Pancreas (tissue), 10 donors: ENCODE measurements at regions not wholly inside any gene's neighbourhood (a gene's known extent, or its start where the extent isn't known, plus 50 kb on each side); places are given as distances from the start of the nearest gene placed in this dataset.

Source experiments
- ATAC-seq, 4 donors: fragments of 200-7000 bp; cut with Tn5 transposase; one replicate each; pipeline versions ENCODE4 v1.8.0 to v1.9.1; 2020; ENCODE audit warnings: mild to moderate bottlenecking in 4 of 4, moderate library complexity in 4 of 4
- DNase-seq, 6 donors: peaks; one replicate each; pipeline ENCODE4 v3.0.0-alpha.2; 2020
- FAIRE-seq: peaks from 2 replicates; lab custom pipeline; 2012; peaks lifted over from hg19 to GRCh38; lab: Jason Lieb, UNC
- H3K27ac ChIP-seq, 4 donors: fragments of 200-600 bp; sonication (generic); 1 replicate in 3 of 4; 2 replicates in 1 of 4; pipeline versions ENCODE4 v1.5.0 to v1.8.0; 2020
- H3K27me3 ChIP-seq, 4 donors: fragments of 200-600 bp; one replicate each; pipeline ENCODE4 v1.8.0; 2021
- H3K36me3 ChIP-seq, 3 donors: fragments of 200-600 bp; sonication (generic) in 1 of 3; one replicate each; pipeline versions ENCODE4 v1.5.0 to v1.8.0; 2020 to 2021
- H3K4me1 ChIP-seq, 3 donors: fragments of 200-600 bp; one replicate each; pipeline ENCODE4 v1.8.0; 2021
- H3K4me3 ChIP-seq, 4 donors: fragments of 200-600 bp; sonication (generic) in 2 of 4; one replicate each; pipeline versions ENCODE4 v1.5.0 to v1.8.0; 2020 to 2021
- H3K9me3 ChIP-seq, 4 donors: fragments of 200-600 bp; one replicate each; pipeline ENCODE4 v1.8.0; 2021
- WGBS, 2 donors: extraction: QIAGEN DNeasy Blood & Tissue Kit; methylation state at CpG; one replicate each; pipeline ENCODE4 v1.1.7; 2013; 5-methylcytosine and 5-hydroxymethylcytosine counted together
- intact Hi-C, 3 donors: fragments of 100-400 bp; cut with DNase I; formaldehyde crosslinking; loops; one replicate each; pipeline versions ENCODE4 v1.11.1 to v1.14.2; 2022
- TF ChIP-seq, protein P1 (sequence below), 4 donors: fragments of 200-600 bp; sonication (generic) in 3 of 4; IDR thresholded peaks; one replicate each; pipeline versions ENCODE4 v1.5.0 to v1.8.0; 2021; ENCODE audit warnings: antibody characterized with exemption in 4 of 4
- donor health status: healthy with polysubstance abuse.
- donor health status: DM: no; HTN: no; CAD: no; lungs with moderate emphysema.
- donor health status: DM: no; HTN: no; CAD: no.
- donor health status: control.
- donor health status: control.
- donor health status: Bipolar disorder and iron deficiency.
- donor health status: DM: yes; HTN: yes; CAD: no.
- donor health status: DM: no; HTN: no; CAD: no.
- donor health status: DM: no; HTN: no; CAD: no.
- donor health status: DM: yes; HTN: yes; CAD: no.

DNA sequence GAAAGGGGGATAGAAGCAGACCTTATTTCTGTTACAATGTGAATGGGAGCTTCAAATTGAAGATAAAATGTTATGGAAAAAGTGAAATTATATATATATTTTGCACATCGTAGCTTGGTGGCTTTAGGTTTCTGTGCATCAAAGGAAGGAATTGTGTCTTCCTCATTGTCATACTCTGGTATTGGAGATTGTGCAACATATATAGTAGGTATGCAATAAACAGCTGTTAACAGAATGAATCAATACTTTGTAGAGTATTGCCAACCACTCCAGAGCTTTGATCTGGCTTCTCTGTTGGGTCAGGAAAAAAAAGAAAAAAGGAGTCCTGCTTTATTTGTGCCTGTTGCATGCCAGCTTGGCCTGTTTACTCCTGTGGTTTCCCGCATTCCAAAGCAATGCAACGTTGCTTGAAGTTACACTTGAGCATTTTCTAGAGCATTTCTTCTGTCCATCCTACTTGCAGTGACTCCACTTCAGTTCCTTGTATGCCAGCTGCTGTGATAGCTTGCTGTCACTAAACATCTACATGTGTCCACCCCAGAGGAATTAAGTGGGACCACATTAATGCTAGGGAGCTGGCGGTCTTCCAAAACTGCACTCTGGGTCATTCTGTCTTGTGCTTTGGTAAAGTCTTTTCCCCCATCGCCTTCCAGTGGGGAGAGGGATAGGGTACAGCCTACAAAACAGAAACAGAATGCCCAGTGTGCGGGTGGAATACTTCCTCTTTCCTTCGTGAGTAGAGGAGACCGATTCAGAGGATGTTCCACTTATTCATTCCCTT lies 62.0 kb upstream of the MEF2C start:
- ATAC-seq (no peak), FAIRE-seq (no peak), DNase-seq (no peak)
- intact Hi-C loops, result no loop called here
- no peaks in the 10 kb centered on the region for H3K4me1 ChIP-seq
- no peaks in the 10 kb centered on the region for H3K9me3 ChIP-seq
- no peak overlapping the region for H3K4me3 ChIP-seq
- TF ChIP-seq, protein P1, sequence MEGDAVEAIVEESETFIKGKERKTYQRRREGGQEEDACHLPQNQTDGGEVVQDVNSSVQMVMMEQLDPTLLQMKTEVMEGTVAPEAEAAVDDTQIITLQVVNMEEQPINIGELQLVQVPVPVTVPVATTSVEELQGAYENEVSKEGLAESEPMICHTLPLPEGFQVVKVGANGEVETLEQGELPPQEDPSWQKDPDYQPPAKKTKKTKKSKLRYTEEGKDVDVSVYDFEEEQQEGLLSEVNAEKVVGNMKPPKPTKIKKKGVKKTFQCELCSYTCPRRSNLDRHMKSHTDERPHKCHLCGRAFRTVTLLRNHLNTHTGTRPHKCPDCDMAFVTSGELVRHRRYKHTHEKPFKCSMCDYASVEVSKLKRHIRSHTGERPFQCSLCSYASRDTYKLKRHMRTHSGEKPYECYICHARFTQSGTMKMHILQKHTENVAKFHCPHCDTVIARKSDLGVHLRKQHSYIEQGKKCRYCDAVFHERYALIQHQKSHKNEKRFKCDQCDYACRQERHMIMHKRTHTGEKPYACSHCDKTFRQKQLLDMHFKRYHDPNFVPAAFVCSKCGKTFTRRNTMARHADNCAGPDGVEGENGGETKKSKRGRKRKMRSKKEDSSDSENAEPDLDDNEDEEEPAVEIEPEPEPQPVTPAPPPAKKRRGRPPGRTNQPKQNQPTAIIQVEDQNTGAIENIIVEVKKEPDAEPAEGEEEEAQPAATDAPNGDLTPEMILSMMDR (IDR thresholded peaks at IDR 0.05), result no peak
- no peak overlapping the region for H3K27ac ChIP-seq
- 74 to 76% methylated on average over 8 of the region's 8 CpGs for WGBS, 2 donors
- H3K36me3 ChIP-seq, result no peaks in the 10 kb centered on the region
- H3K27me3 ChIP-seq, result no peaks in the 10 kb centered on the region

DNA sequence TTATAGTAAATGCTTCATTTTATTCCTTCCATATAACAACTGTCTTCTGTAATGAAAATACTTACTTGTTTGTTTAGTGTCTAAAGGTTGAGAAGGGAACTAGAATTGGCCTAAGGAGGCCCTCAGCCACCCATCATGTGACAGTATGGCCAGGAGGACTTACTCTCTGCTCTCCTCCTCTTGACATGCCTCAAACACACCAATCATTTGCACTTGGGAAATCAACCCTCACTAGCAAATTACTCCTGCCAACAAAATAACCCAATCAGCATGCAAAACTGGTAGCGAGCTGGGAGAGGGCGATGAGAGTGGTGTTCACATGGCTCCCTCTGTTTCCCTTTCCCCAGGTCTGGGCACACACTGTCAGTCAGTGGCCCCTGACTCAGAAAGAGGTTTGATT lies 58.6 kb upstream of the MEF2C start:
- Histone ChIP-seq H3K27me3 (no peaks in the 10 kb centered on the region), H3K9me3 (no peaks in the 10 kb centered on the region), H3K4me3 (no peak overlapping the region), H3K36me3 (no peaks in the 10 kb centered on the region), H3K27ac (no peak overlapping the region), H3K4me1 (no peaks in the 10 kb centered on the region)
- ATAC-seq (no peak), DNase-seq (no peak), FAIRE-seq (no peak)
- TF ChIP-seq, protein P1 (IDR thresholded peaks at IDR 0.05), result no peak
- WGBS, 2 donors, result 97 to 100% methylated on average over 2 of the region's 2 CpGs
- intact Hi-C loops, result no loop called here

DNA sequence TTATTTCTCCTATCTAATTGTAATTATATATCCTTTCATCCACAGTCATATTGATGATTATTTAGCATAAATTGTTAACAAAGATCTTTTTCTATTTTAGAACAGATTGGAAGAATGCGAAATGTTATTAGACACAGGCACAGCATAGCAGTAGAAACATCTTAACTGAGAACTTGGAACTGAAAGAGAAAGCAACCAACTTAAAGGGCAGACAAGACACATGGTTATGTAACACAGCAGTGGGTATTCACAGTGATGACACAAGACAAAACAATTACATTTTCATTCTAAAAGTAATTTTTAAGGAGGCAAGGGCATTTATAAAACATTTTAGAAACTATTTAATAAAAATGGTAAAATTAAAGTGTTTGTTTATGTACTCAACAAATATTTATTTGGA lies 57.7 kb upstream of the MEF2C start:
- ATAC-seq (no peak), FAIRE-seq (no peak), DNase-seq (no peak)
- Histone ChIP-seq H3K27ac (no peak overlapping the region), H3K36me3 (no peaks in the 10 kb centered on the region), H3K4me3 (no peak overlapping the region), H3K27me3 (no peaks in the 10 kb centered on the region), H3K9me3 (no peaks in the 10 kb centered on the region), H3K4me1 (no peaks in the 10 kb centered on the region)
- intact Hi-C loops, result no loop called here
- TF ChIP-seq, protein P1 (IDR thresholded peaks at IDR 0.05), result no peak
- 84 to 91% methylated on average over 1 of the region's 1 CpG for WGBS, 2 donors

DNA sequence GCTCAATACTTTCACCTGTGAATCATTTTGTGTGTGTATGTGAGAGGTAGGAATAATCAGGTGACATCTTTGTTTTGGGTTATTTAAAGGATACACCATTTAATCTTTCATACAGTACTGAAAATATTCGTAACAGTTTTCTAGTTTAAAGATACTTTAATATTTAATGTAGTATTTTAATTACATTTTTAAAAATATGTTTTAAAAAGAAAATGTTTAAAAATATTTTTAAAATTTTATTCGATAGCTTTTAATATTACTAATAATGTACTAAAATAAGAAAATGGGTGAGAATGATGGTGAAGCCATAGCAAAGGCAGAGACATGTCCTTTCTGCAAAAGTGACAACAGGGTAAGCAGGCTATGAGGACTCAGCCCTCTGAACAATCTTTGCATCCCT lies 56.3 kb upstream of the MEF2C start:
- no peak overlapping the region for H3K4me3 ChIP-seq
- no peaks in the 10 kb centered on the region for H3K9me3 ChIP-seq
- no peak for DNase-seq
- ATAC-seq, result no peak
- TF ChIP-seq, protein P1 (IDR thresholded peaks at IDR 0.05), result no peak
- H3K36me3 ChIP-seq, result no peaks in the 10 kb centered on the region
- peak; percentile 59 for FAIRE-seq
- H3K4me1 ChIP-seq, result no peaks in the 10 kb centered on the region
- intact Hi-C loops, result no loop called here
- no peaks in the 10 kb centered on the region for H3K27me3 ChIP-seq
- H3K27ac ChIP-seq, result no peak overlapping the region
- 77 to 90% methylated on average over 2 of the region's 2 CpGs for WGBS, 2 donors

DNA sequence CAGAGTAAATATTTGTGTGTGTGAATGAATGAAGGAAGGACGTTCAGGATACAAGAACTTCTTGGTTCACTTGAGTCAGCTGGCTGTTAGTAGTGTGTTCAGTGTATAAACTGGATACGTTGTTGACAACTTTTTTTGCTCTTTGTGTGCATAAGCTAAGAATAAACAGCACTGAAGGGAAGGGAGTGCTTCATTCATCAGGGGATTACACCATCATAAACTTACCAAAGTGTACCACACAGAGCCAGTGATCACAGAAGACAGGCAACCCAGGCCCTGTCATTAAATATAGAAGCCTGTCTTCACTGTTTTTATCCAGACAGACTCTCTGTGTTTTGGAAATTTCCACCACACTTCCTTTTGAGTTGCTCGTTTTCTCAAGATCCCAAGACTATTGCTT lies 55.5 kb upstream of the MEF2C start:
- intact Hi-C loops, result no loop called here
- FAIRE-seq (no peak), DNase-seq (no peak), ATAC-seq (no peak)
- no peaks in the 10 kb centered on the region for H3K9me3 ChIP-seq
- H3K4me3 ChIP-seq, result no peak overlapping the region
- no peak overlapping the region for H3K27ac ChIP-seq
- H3K27me3 ChIP-seq, result no peaks in the 10 kb centered on the region
- WGBS, 2 donors, result 47 to 51% methylated on average over 3 of the region's 3 CpGs
- no peaks in the 10 kb centered on the region for H3K36me3 ChIP-seq
- TF ChIP-seq, protein P1 (IDR thresholded peaks at IDR 0.05), result no peak
- H3K4me1 ChIP-seq, result no peaks in the 10 kb centered on the region
